ENCODE measurements at regions not wholly inside any gene's neighbourhood (a gene's known extent, or its start where the extent isn't known, plus 50 kb on each side); places are given as distances from the start of the nearest gene placed in this dataset.
"Not testable (repeated sequence)": the region's sequence is repeated elsewhere in the genome, so short reads cannot be mapped to it uniquely, and the experiment has no call there.

DNA sequence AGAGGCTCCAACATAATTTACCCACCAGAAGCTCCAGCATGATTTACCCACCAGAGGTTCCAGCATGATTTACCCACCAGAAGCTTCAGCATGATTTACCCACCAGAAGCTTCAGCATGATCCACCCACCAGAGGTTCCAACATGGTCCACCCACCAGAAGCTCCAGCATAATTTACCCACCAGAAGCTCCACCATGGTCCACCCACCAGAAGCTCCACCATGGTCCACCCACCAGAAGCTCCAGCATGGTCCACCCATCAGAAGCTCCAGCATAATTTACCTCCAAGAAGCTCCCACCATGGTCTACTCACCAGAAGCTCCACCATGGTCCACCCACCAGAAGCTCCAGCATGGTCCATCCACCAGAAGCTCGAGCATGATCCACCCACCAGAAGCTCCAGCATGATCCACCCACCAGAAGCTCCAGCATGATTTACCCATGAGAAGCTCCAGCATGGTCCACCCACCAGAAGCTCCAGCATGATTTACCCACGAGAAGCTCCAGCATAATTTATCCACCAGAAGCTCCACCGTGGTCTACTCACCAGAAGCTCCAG, 137.0 kb upstream of the TPTE start:
- TF ChIP-seq, protein P1, sequence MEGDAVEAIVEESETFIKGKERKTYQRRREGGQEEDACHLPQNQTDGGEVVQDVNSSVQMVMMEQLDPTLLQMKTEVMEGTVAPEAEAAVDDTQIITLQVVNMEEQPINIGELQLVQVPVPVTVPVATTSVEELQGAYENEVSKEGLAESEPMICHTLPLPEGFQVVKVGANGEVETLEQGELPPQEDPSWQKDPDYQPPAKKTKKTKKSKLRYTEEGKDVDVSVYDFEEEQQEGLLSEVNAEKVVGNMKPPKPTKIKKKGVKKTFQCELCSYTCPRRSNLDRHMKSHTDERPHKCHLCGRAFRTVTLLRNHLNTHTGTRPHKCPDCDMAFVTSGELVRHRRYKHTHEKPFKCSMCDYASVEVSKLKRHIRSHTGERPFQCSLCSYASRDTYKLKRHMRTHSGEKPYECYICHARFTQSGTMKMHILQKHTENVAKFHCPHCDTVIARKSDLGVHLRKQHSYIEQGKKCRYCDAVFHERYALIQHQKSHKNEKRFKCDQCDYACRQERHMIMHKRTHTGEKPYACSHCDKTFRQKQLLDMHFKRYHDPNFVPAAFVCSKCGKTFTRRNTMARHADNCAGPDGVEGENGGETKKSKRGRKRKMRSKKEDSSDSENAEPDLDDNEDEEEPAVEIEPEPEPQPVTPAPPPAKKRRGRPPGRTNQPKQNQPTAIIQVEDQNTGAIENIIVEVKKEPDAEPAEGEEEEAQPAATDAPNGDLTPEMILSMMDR (IDR thresholded peaks at IDR 0.05) = not testable (repeated sequence)
- not testable (repeated sequence) for TF ChIP-seq POLR2A (IDR thresholded peaks at IDR 0.05)

All from heart left ventricle (tissue), 13 donors.